Panc1 (cell line): ENCODE measurements at regions not wholly inside any gene's neighbourhood (a gene's known extent, or its start where the extent isn't known, plus 50 kb on each side); places are given as distances from the start of the nearest gene placed in this dataset.

Source experiments
- CTCF ChIP-seq: fragments of 450-650 bp; IDR thresholded peaks from 2 replicates; pipeline ENCODE4 v1.5.1; 2017; ENCODE audit warnings: mild to moderate bottlenecking
- POLR2AphosphoS5 ChIP-seq: IDR thresholded peaks from 2 replicates; pipeline ENCODE4 v1.6.1; 2012; ENCODE audit warnings: mild to moderate bottlenecking, low read depth, low read length, moderate library complexity
- REST ChIP-seq, 2 experiments: IDR thresholded peaks; 2 replicates each; pipeline ENCODE4 v1.6.1; 2011 to 2012; ENCODE audit warnings: low read depth in 2 of 2, control low read depth in 1 of 2, low read length in 1 of 2, mild to moderate bottlenecking in 1 of 2, moderate library complexity in 1 of 2; ENCODE audit not compliant: insufficient read depth in 1 of 2
- SIN3A ChIP-seq: IDR thresholded peaks from 2 replicates; pipeline ENCODE4 v1.6.1; 2012; ENCODE audit warnings: low read depth, mild to moderate bottlenecking, low read length, moderate library complexity, borderline replicate concordance; ENCODE audit not compliant: insufficient read depth
- TCF7L2 ChIP-seq: IDR thresholded peaks from 2 replicates; pipeline ENCODE4 v1.6.1; 2011; ENCODE audit warnings: mild to moderate bottlenecking, low read depth, low read length, inconsistent platforms

GRCh38 chr14:34222122-34222521 is 239.9 kb downstream of the SPTSSA start:
- TF ChIP-seq CTCF (no peak), REST (IDR thresholded peaks at IDR 0.05; ENCODE audit: insufficient read depth in 1 of 2, low read depth in 2 of 2, low read length in 1 of 2) (no peak), SIN3A (no peak), TCF7L2 (no peak), POLR2AphosphoS5 (no peak)
